SHP77 treated with DMSO at 0.1 percent for 48 hours (cell line): ENCODE measurements at regions not wholly inside any gene's neighbourhood (a gene's known extent, or its start where the extent isn't known, plus 50 kb on each side); places are given as distances from the start of the nearest gene placed in this dataset.
"Not testable (repeated sequence)": the region's sequence is repeated elsewhere in the genome, so short reads cannot be mapped to it uniquely, and the experiment has no call there.

ENCODE experiments used
- DNase-seq: peaks from one replicate; lab custom pipeline; 2025; lab: John Stamatoyannopoulos, UW

DNA sequence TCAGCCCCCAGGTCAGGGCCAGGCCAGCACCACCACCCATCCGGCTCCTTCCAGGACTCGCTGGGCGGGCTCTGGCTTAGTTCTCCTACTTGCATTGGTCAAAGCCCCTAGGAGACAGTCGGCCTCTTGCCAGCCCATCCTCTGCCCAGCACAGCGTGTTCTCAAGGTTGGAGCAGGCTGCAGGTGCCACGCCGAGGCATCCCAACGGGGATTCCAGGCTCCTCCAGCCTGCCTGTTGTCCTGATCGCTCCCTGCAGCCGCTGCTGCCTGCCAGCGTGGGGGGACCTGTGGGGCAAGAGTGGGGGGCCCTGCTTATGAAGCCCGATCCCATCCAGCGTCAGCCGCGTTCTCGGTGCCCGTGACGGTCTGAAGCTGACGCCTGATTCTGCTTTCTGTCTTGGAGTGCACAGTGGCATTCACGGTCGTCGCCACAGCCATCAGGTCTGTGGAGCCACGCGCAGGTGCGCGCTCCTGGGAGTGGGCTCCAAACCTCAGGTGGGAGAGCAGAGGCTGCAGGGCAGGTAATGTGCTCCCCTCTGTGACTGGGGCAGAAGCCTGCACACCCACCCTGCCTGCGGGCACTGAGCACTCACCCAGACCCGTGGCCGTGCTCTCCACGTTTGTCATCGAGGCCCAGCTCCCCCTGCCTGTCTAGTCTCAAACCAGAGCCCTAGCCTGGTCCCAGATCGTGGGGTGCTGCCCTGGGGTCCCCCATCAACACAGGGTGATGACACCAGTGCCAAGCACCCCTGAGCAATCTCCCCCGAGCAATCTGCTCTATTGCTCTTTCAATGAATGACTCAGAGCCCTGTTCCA is 991.6 kb downstream of the BRD1 start:
- DNase-seq, result no peak

- DNase-seq, result no peak
Observed at GRCh38 chr22:48835364-48835763, 992.3 kb downstream of the BRD1 start.

- no peak for DNase-seq
Observed at GRCh38 chr22:48834404-48834803, 993.3 kb downstream of the BRD1 start.

DNA sequence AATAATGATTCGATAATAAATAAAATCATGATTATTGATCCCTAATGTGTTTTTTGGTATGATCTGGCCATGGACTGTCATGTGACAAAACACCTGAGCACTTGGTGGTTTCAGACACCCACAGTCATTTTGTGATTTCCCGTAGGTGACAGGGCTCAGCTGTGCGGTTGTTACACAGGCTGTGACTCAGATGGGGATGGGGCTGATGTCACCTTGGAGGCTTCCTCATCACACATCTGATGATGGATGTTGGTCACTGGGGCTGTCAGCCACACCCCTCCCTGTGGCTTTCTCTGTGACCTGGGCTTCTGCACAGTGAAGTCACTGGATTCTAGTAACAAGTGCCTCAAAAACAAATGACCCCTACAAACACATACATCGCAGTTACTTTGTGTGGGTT is 995.1 kb downstream of the BRD1 start:
- no peak for DNase-seq

- no peak for DNase-seq
Observed at GRCh38 chr22:48829908-48830307, 997.8 kb downstream of the BRD1 start.

- no peak for DNase-seq
Observed at GRCh38 chr22:48828688-48829087, 999.0 kb downstream of the BRD1 start.

DNA sequence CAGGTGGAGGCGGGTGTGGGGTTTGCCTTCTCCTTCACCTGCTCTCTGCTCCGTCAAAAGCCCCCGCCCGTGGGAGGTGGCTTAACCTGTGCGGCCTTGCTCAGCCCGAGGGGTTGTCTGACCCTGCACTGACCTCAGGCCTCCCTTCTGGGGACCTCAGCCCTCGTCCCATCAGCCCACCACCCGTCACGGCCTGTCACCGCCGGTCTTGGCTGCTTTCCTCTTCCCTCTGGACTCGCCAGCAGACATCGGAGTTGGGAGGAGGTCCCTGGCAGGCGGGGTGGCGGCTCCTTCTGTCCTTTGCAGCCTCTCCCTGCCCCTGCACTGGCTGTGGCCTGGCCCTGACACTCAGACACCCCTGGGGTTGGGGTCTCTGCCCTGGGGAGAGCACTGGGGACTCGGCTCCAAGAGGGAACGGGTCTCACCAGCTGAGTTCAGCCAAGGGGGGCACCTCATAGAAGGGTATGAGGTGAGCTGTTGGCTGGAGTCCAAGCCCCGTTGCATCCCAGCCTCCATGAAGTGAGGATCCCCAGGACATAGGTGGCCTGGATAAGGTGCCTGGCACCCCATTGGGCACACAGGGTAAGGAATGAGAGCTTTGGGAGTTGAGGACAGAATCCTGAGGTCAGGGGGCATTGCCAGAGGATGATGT is 999.6 kb downstream of the BRD1 start:
- DNase-seq, result no peak

- DNase-seq, result peak; percentile 33
Observed at GRCh38 chr22:48827268-48827846, 1000.3 kb downstream of the BRD1 start.

DNA sequence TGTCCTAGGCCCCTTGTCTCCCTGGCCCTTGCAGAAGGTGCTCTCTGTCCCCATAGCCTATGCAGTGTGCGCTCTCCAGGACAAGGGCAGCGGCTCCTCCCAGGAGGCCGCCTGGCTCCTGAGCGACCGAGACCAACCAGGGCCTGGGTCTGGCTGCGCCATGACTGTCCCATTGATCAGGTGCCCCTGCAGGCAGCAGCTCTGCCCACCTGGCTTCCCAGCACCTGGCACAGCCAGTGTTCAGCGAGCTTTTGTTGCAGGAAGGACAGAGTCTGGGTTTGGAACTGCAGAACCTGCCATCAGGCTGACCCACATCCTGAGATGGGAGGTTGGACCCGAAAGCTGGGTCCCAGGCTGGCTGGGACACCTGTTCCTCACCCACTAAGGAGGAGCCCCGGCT is 1001.1 kb downstream of the BRD1 start:
- DNase-seq, result no peak

GRCh38 chr22:48825802-48826520 is 1001.7 kb downstream of the BRD1 start:
- no peak for DNase-seq

DNA sequence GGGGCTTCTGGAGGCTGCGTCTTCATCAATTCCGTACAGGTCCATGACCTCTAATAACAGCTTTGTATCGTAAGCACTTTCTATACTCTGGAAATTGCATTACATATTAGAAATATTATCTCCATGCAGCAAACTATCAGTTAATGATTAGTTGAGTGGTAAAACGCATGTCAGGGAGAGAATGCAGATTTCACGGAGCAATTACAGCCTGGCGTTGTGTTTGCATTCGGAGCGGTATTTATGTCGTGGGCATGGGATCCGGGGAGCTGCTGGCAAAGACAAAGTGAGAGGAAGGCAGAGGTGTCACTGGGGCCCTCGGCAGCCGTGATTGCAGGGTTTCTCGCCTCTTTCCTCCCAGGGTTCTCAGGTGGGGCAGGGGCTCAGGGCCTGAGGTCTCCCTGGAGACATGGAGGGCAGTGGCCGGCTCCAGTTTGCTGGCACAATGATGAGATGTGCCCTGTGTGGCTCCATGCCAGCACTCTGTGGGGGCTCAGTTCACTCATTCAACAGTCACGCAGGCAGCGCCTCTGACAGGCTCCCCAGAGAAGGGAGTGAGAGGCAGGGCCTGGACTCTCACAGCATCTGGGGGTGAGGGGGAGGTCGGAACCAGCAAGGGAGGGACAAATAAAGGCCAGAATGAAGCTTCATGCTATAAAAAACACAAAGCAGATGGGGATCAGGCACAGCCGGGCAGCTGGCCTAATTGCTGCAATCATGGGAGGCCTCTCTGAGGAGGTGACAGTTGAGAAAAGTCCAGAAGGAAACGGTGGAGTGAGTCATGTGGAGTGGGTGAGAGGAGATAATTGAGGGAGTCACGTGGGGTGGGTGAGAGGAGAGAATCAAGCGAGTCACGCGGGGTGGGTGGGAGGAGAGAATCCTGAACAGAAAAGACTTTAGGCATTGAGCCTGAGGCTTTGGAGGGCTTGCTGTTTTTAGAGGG is 1002.7 kb downstream of the BRD1 start:
- DNase-seq, result peak; percentile 24

- DNase-seq, result no peak
Observed at GRCh38 chr22:48823941-48824340, 1003.7 kb downstream of the BRD1 start.

DNA sequence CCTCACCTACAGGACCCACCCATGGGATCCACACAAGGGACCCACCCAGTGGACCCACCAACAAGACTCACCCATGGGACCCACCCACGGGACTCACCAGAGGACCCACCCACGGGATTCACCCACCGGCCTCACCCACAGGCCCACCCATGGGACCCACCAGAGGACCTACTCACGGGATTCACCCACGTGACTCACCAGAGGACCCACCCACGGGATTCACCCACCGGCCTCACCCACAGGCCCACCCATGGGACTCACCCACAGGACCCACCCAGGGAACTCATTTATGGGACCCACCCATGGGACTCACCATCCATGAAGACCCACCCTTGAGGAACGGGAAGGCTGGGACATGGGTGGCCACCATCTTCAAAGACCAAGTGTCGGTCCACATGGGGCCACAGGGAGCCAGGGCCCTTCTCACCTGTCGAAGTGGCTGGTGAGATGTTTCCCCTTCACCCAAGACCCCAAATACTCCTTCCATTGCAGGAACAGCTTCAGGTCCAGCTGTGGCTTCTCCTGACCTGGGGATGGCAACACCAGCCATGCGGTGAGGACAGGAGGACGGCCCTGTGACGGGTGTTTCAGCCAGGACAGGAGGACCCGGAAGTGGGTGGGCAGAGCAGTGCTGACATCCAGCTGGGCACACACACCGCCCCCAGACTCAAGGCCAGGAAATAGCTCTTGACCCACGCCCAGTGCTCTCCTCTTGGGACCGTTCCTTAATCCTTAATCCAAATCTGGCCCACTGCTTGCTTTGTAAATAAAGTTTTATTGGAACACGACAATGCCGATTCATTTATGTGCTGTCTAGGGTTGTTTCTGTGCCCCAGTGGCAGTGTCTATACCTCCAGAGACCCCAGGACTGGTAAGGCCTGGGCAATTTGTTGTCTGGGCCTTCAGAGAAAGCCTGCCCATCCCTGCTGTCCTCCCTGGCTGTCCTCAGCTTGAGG is 1005.1 kb downstream of the BRD1 start:
- DNase-seq, result no peak

- DNase-seq, result no peak
Observed at GRCh38 chr22:48821727-48822126, 1005.9 kb downstream of the BRD1 start.

DNA sequence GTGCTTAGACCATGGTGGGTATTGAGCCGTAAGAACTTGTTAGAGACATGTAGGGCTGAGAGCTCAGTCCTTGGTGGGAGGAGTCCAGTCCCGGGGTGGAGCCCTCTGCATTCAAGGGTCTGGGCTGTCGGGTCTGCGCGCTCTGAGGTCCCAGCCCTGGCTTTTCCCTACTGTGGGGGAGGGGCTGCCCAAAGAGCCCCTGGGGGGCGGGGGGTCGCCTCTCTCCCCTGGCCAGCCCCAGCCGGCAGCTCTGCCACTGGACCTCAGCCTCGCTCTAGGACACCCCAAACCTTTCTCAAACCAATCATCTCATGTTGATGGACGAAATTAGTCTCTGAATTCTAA is 1006.4 kb downstream of the BRD1 start:
- DNase-seq, result no peak

GRCh38 chr22:48820481-48821345 is 1007.0 kb downstream of the BRD1 start:
- DNase-seq, result no peak

- no peak for DNase-seq
Observed at GRCh38 chr22:48819961-48820360, 1007.7 kb downstream of the BRD1 start.

GRCh38 chr22:48819232-48819631 is 1008.4 kb downstream of the BRD1 start:
- no peak for DNase-seq

GRCh38 chr22:48817491-48817890 is 1010.2 kb downstream of the BRD1 start:
- DNase-seq, result not testable (repeated sequence)
